IMR-90 (cell line): ENCODE measurements at regions not wholly inside any gene's neighbourhood (a gene's known extent, or its start where the extent isn't known, plus 50 kb on each side); places are given as distances from the start of the nearest gene placed in this dataset.

Experiments
- ATAC-seq: fragments of 200-7000 bp; cut with Tn5 transposase; 2 replicates; pipeline ENCODE4 v1.9.1; 2020; ENCODE audit warnings: low read depth, mild to moderate bottlenecking, moderate library complexity
- BruUV-seq: library from RNA; stranded (reverse); fragments of 400-500 nt; replicated peaks from 2 replicates; lab custom pipeline; 2021; lab: Mats Ljungman, UMichigan
- CTCF ChIA-PET: fragments of 300-600 bp; formaldehyde crosslinking; extraction: SDS; loops from one replicate; lab custom pipeline; 2021; ENCODE audit warnings: antibody characterized with exemption; lab: Yijun Ruan, JAX
- POLR2A ChIA-PET: fragments of 300-600 bp; sonication (Branson Sonifier 250); formaldehyde crosslinking; loops from one replicate; lab custom pipeline; 2022; ENCODE audit warnings: antibody characterized with exemption; ENCODE audit not compliant: unreplicated experiment; lab: Charles Lee
- DNase-seq: peaks from one replicate; pipeline ENCODE4 v3.0.0; 2013
- H2AFZ ChIP-seq: replicated peaks from 2 replicates; pipeline ENCODE3; 2013; ENCODE audit warnings: low read length, mild to moderate bottlenecking; ENCODE audit not compliant: poor library complexity
- H2AK5ac ChIP-seq: 2 replicates; pipeline ENCODE4 v1.6.1; 2013; ENCODE audit warnings: low read depth, low read length, inconsistent platforms
- H2AK9ac ChIP-seq: replicated peaks from 2 replicates; pipeline ENCODE3; 2013; ENCODE audit warnings: mild to moderate bottlenecking, low read depth, low read length, moderate library complexity; ENCODE audit not compliant: poor library complexity
- H2BK120ac ChIP-seq: 2 replicates; pipeline ENCODE4 v1.6.1; 2013; ENCODE audit warnings: low read depth, low read length, inconsistent platforms
- H2BK15ac ChIP-seq: 3 replicates; pipeline ENCODE4 v1.6.1; 2013; ENCODE audit warnings: low read depth, low read length, inconsistent platforms
- H2BK20ac ChIP-seq: 2 replicates; pipeline ENCODE4 v1.6.1; 2013; ENCODE audit warnings: low read depth, mild to moderate bottlenecking, inconsistent platforms, low read length, moderate library complexity
- H2BK5ac ChIP-seq: 2 replicates; pipeline ENCODE4 v1.6.1; 2013; ENCODE audit warnings: mild to moderate bottlenecking, low read depth, low read length, inconsistent platforms; ENCODE audit not compliant: poor library complexity, severe bottlenecking
- H3K14ac ChIP-seq: replicated peaks from 2 replicates; pipeline ENCODE4 v1.6.1; 2013; ENCODE audit warnings: low read depth, low read length, inconsistent platforms
- H3K18ac ChIP-seq: 2 replicates; pipeline ENCODE4 v1.6.1; 2013; ENCODE audit warnings: low read depth, low read length, control low read depth
- H3K23ac ChIP-seq: 2 replicates; pipeline ENCODE4 v1.6.1; 2013; ENCODE audit warnings: low read depth, low read length, inconsistent platforms
- H3K27ac ChIP-seq: 2 replicates; pipeline ENCODE4 v1.5.1; 2013; ENCODE audit warnings: mild to moderate bottlenecking, control low read depth, low read length; ENCODE audit not compliant: insufficient read depth
- H3K27me3 ChIP-seq: 2 replicates; pipeline ENCODE4 v1.6.1; 2013; ENCODE audit warnings: low read length; ENCODE audit not compliant: control insufficient read depth, insufficient read depth
- H3K36me3 ChIP-seq: 2 replicates; pipeline ENCODE4 v1.6.1; 2013; ENCODE audit warnings: low read length, mixed read lengths; ENCODE audit not compliant: control insufficient read depth, insufficient read depth
- H3K4ac ChIP-seq: 2 replicates; pipeline ENCODE4 v1.6.1; 2013; ENCODE audit warnings: low read depth, low read length, inconsistent platforms
- H3K4me1 ChIP-seq: 2 replicates; pipeline ENCODE4 v1.6.1; 2013; ENCODE audit warnings: low read length, mixed read lengths; ENCODE audit not compliant: control insufficient read depth, insufficient read depth
- H3K4me2 ChIP-seq: 2 replicates; pipeline ENCODE4 v1.6.1; 2013; ENCODE audit warnings: low read depth, mild to moderate bottlenecking, control low read depth, low read length, moderate library complexity
- H3K4me3 ChIP-seq: 2 replicates; pipeline ENCODE4 v1.5.1; 2013; ENCODE audit warnings: low read depth, mild to moderate bottlenecking, control low read depth, low read length, moderate library complexity; ENCODE audit not compliant: insufficient read depth
- H3K56ac ChIP-seq: 2 replicates; pipeline ENCODE4 v1.6.1; 2013; ENCODE audit warnings: low read length, inconsistent platforms; ENCODE audit not compliant: insufficient read depth; ENCODE audit errors: extremely low read depth
- H3K79me1 ChIP-seq, 2 experiments: 2 replicates each; pipeline ENCODE4 v1.6.1; 2013; ENCODE audit warnings: low read length in 2 of 2, inconsistent platforms in 1 of 2, low read depth in 1 of 2
- H3K9ac ChIP-seq: 2 replicates; pipeline ENCODE4 v1.6.1; 2013; ENCODE audit warnings: low read depth, low read length, control low read depth
- H3K9me1 ChIP-seq: 2 replicates; pipeline ENCODE4 v1.6.1; 2013; ENCODE audit warnings: low read length, inconsistent platforms; ENCODE audit not compliant: insufficient read depth
- H3K9me3 ChIP-seq: 2 replicates; pipeline ENCODE4 v1.6.1; 2013; ENCODE audit warnings: low read length; ENCODE audit not compliant: control insufficient read depth, insufficient read depth
- H4K20me1 ChIP-seq: 2 replicates; pipeline ENCODE4 v1.6.1; 2013; ENCODE audit warnings: low read length, inconsistent platforms; ENCODE audit not compliant: insufficient read depth
- H4K5ac ChIP-seq: 2 replicates; pipeline ENCODE4 v1.6.1; 2013; ENCODE audit warnings: mild to moderate bottlenecking, low read depth, low read length, control low read depth
- H4K8ac ChIP-seq, 2 experiments: 2 replicates each; pipeline ENCODE4 v1.6.1; 2013; ENCODE audit warnings: low read depth in 2 of 2, low read length in 2 of 2, control low read depth in 1 of 2, inconsistent platforms in 1 of 2
- H4K91ac ChIP-seq: 2 replicates; pipeline ENCODE4 v1.6.1; 2013; ENCODE audit warnings: low read depth, low read length, inconsistent platforms; ENCODE audit not compliant: insufficient read depth
- CEBPB ChIP-seq: IDR thresholded peaks from 2 replicates; pipeline ENCODE4 v1.6.1; 2012; ENCODE audit warnings: low read depth, low read length, improper control_type of control experiment
- ELK1 ChIP-seq: fragments of 150-350 bp; IDR thresholded peaks from 2 replicates; pipeline ENCODE4 v1.6.1; 2016; ENCODE audit warnings: low read depth, mild to moderate bottlenecking, low read length, moderate library complexity, borderline replicate concordance
- NFE2L2 ChIP-seq: fragments of 150-350 bp; IDR thresholded peaks from 2 replicates; pipeline ENCODE4 v1.6.1; 2016; ENCODE audit warnings: low read depth, mild to moderate bottlenecking, low read length
- RAD21 ChIP-seq: IDR thresholded peaks from 2 replicates; pipeline ENCODE4 v1.6.1; 2012; ENCODE audit warnings: low read length, improper control_type of control experiment
- RFX5 ChIP-seq: IDR thresholded peaks from 2 replicates; pipeline ENCODE4 v1.8.0; 2012; ENCODE audit warnings: low read depth, mild to moderate bottlenecking, low read length, moderate library complexity
- SMC3 ChIP-seq: fragments of 150-350 bp; IDR thresholded peaks from 2 replicates; pipeline ENCODE4 v1.6.1; 2016; ENCODE audit warnings: low read depth, mild to moderate bottlenecking, antibody characterized with exemption, low read length, moderate library complexity
- USF2 ChIP-seq: fragments of 150-350 bp; IDR thresholded peaks from 2 replicates; pipeline ENCODE4 v1.6.1; 2017; ENCODE audit warnings: mild to moderate bottlenecking, antibody characterized with exemption, low read length, low read depth
- WGBS, 2 experiments: methylation state at CpG; one replicate each; pipeline versions ENCODE4 v1.1.5 to v1.1.7; 2013; ENCODE audit warnings: missing lambda C conversion rate in 2 of 2; ENCODE audit not compliant: insufficient read length in 1 of 2; ENCODE audit errors: extremely low coverage in 2 of 2; 5-methylcytosine and 5-hydroxymethylcytosine counted together
- dilution Hi-C: fragments of 300-500 bp; cut with HindIII; formaldehyde crosslinking; loops from one replicate; pipeline ENCODE4 v1.14.3; 2018; ENCODE audit warnings: low sequenced_read_pairs; ENCODE audit not compliant: unreplicated experiment
- in situ Hi-C: fragments of 300-500 bp; cut with MboI; formaldehyde crosslinking; loops from 3 replicates; pipeline ENCODE4 v1.14.3; 2019; ENCODE audit warnings: low sequenced_read_pairs, inconsistent platforms, mixed read lengths
- intact Hi-C: fragments of 100-400 bp; cut with micrococcal nuclease; formaldehyde crosslinking; loops from 2 replicates; pipeline ENCODE4 v1.10.0; 2022

GRCh38 chr10:62669341-62669740 lies 135.2 kb upstream of the ADO start:
- Histone ChIP-seq H3K23ac (no peak overlapping the region), H4K91ac (no peak overlapping the region), H3K56ac (no peak overlapping the region), H3K18ac (no peak overlapping the region), H4K8ac (no peak overlapping the region), H2AFZ (no peak overlapping the region), H3K27me3 (peaks cover 2% of the 10 kb centered on the region; the same call in 1 of the 2 replicates), H2BK20ac (no peak overlapping the region), H3K9me1 (no peaks in the 10 kb centered on the region), H4K20me1 (no peaks in the 10 kb centered on the region), H3K14ac (no peak overlapping the region), H3K27ac (no peak overlapping the region), H3K79me1 (no peaks in the 10 kb centered on the region), H2AK5ac (no peak overlapping the region), H3K4me1 (no peaks in the 10 kb centered on the region), H2BK120ac (no peak overlapping the region), H3K9me3 (no peaks in the 10 kb centered on the region), H4K5ac (no peak overlapping the region), H3K4me3 (no peak overlapping the region), H2AK9ac (no peak overlapping the region), H3K4ac (no peak overlapping the region), H3K36me3 (no peaks in the 10 kb centered on the region), H2BK15ac (no peak overlapping the region), H3K9ac (no peak overlapping the region), H3K4me2 (no peak overlapping the region), H2BK5ac (no peak overlapping the region)
- DNase-seq (no peak), ATAC-seq (no peak)
- intact Hi-C loops: no loop called here
- dilution Hi-C loops: no loop called here
- ChIA-PET CTCF (no interaction called here), POLR2A (no interaction called here)
- TF ChIP-seq NFE2L2: no peak
- TF ChIP-seq USF2: no peak
- no peak for TF ChIP-seq CEBPB
- TF ChIP-seq SMC3: no peak
- no peak for TF ChIP-seq RAD21
- TF ChIP-seq ELK1: no peak
- no peak for TF ChIP-seq RFX5
- BruUV-seq: no TSS peak
- in situ Hi-C loops: no loop called here
- no CpG with 5 or more reads among the region's 4 CpGs for WGBS, 2 experiments
